ENCODE measurements at regions not wholly inside any gene's neighbourhood (a gene's known extent, or its start where the extent isn't known, plus 50 kb on each side); places are given as distances from the start of the nearest gene placed in this dataset.

DNA sequence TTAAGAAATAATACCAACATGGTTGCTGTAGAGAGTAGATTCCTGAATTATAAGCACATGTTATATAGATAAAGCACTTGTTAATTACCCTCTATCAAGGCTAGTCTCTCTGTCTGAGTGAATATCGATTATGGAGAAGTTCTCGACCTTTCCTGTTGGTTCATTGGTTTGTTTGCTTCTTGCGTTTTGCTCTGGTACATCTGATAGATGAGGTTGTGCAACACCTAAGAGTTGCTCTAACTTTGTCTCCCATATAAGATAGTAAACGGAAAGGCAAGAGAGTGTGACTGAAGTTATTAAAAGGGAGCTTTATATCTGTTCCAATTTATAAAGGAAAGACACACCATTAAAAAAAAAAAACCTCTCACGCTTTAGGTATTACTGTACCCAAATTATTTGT, 69.0 kb downstream of the PYDC2 start:
- Mint-ChIP-seq H3K4me1 (no peaks in the 10 kb centered on the region), H3K27me3 (ENCODE audit: low read depth in 3 of 3) (no peaks in the 10 kb centered on the region)

DNA sequence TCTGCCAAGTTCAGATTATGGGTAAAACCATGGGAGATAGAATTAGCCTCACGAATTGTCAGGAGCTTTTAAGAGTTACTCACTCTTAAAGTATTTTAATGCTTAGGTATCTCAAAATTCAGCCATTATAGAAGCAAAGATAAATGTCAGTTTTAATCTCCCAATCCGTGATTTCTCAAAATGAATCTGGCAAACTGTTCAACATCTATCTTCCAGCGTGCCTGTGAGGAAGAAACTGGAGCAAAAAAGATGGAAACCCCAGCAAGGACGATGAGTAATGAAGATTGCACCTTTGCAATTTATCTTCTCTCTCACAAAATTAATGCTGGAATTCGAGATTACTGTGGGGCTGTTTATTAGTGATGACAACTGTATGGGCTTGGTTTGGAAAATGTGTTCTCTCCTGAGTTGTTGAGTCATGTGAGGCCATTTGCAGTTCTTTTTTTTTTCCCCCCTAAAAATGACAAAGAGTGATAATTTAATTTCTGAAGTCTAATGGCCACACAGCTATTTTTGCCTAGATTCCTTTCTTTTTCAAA, 70.5 kb downstream of the PYDC2 start:
- no peak overlapping the region for H3K4me3 Mint-ChIP-seq
- no peak overlapping the region for H3K9ac ChIP-seq (ENCODE audit: insufficient read depth, low read length, poor library complexity, severe bottlenecking)
- H3K27me3 Mint-ChIP-seq (ENCODE audit: low read depth in 3 of 3), result no peaks in the 10 kb centered on the region
- H3K9me3 ChIP-seq (replicated peaks in 1 of 2; ENCODE audit: control insufficient read depth in 1 of 2, insufficient read depth in 1 of 2, low read length in 2 of 2), result peaks cover 0 to 3% of the 10 kb centered on the region in 2 donors
- H2AFZ ChIP-seq (ENCODE audit: insufficient read depth, low read depth, low read length, poor library complexity, severe bottlenecking), result no peak overlapping the region
- DNase-seq, result no peak
- H3K27ac ChIP-seq (ENCODE audit: low read depth in 1 of 2, low read length in 2 of 2), result no peak overlapping the region
- no peak overlapping the region for H3K4me3 ChIP-seq (replicated peaks in 1 of 3; ENCODE audit: low read depth in 2 of 3, low read length in 3 of 3)
- H3K4me1 ChIP-seq (ENCODE audit: control insufficient read depth in 1 of 2, insufficient read depth in 2 of 2, low read length in 2 of 2), result no peaks in the 10 kb centered on the region
- H3K27ac Mint-ChIP-seq, result no peak overlapping the region
- H3K27me3 ChIP-seq (ENCODE audit: control insufficient read depth in 2 of 2, insufficient read depth in 2 of 2, low read length in 2 of 2), result no peaks in the 10 kb centered on the region
- no peak overlapping the region for H3K4me2 ChIP-seq (replicated peaks; ENCODE audit: extremely low read depth, low read length, poor library complexity, severe bottlenecking)
- H3K36me3 Mint-ChIP-seq, result no peaks in the 10 kb centered on the region
- H3K36me3 ChIP-seq (replicated peaks in 1 of 2; ENCODE audit: control insufficient read depth in 1 of 2, insufficient read depth in 2 of 2, low read length in 2 of 2), result no peaks in the 10 kb centered on the region
- H4K20me1 ChIP-seq (ENCODE audit: insufficient read depth, low read length), result no peaks in the 10 kb centered on the region
- TF ChIP-seq, protein P1, sequence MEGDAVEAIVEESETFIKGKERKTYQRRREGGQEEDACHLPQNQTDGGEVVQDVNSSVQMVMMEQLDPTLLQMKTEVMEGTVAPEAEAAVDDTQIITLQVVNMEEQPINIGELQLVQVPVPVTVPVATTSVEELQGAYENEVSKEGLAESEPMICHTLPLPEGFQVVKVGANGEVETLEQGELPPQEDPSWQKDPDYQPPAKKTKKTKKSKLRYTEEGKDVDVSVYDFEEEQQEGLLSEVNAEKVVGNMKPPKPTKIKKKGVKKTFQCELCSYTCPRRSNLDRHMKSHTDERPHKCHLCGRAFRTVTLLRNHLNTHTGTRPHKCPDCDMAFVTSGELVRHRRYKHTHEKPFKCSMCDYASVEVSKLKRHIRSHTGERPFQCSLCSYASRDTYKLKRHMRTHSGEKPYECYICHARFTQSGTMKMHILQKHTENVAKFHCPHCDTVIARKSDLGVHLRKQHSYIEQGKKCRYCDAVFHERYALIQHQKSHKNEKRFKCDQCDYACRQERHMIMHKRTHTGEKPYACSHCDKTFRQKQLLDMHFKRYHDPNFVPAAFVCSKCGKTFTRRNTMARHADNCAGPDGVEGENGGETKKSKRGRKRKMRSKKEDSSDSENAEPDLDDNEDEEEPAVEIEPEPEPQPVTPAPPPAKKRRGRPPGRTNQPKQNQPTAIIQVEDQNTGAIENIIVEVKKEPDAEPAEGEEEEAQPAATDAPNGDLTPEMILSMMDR (IDR thresholded peaks at IDR 0.05), result no peak
- intact Hi-C loops (cut with micrococcal nuclease), result no loop called here
- H3K9me3 Mint-ChIP-seq, result peaks cover 0 to 6% (median 0%) of the 10 kb centered on the region in 7 donors
- 100% methylated on average over 1 of the region's 5 CpGs for WGBS (ENCODE audit: insufficient coverage)
- no peaks in the 10 kb centered on the region for H3K4me1 Mint-ChIP-seq
- no peaks in the 10 kb centered on the region for H3K79me2 ChIP-seq (ENCODE audit: insufficient read depth, low read length)

More for the DNA sequence above, 69.0 kb downstream of the PYDC2 start:
- TF ChIP-seq, protein P1 (IDR thresholded peaks at IDR 0.05), result no peak
- Histone ChIP-seq H3K9ac (ENCODE audit: insufficient read depth, low read length, poor library complexity, severe bottlenecking) (no peak overlapping the region), H3K9me3 (replicated peaks in 1 of 2; ENCODE audit: control insufficient read depth in 1 of 2, insufficient read depth in 1 of 2, low read length in 2 of 2) (peaks cover 0 to 3% of the 10 kb centered on the region in 2 donors), H3K36me3 (replicated peaks in 1 of 2; ENCODE audit: control insufficient read depth in 1 of 2, insufficient read depth in 2 of 2, low read length in 2 of 2) (no peaks in the 10 kb centered on the region), H3K27me3 (ENCODE audit: control insufficient read depth in 2 of 2, insufficient read depth in 2 of 2, low read length in 2 of 2) (no peaks in the 10 kb centered on the region), H3K79me2 (ENCODE audit: insufficient read depth, low read length) (no peaks in the 10 kb centered on the region), H4K20me1 (ENCODE audit: insufficient read depth, low read length) (no peaks in the 10 kb centered on the region), H3K4me1 (ENCODE audit: control insufficient read depth in 1 of 2, insufficient read depth in 2 of 2, low read length in 2 of 2) (no peaks in the 10 kb centered on the region), H2AFZ (ENCODE audit: insufficient read depth, low read depth, low read length, poor library complexity, severe bottlenecking) (no peak overlapping the region), H3K27ac (ENCODE audit: low read depth in 1 of 2, low read length in 2 of 2) (no peak overlapping the region), H3K4me2 (replicated peaks; ENCODE audit: extremely low read depth, low read length, poor library complexity, severe bottlenecking) (no peak overlapping the region), H3K4me3 (replicated peaks in 1 of 3; ENCODE audit: low read depth in 2 of 3, low read length in 3 of 3) (no peak overlapping the region)
- no peaks in the 10 kb centered on the region for H3K36me3 Mint-ChIP-seq
- H3K27ac Mint-ChIP-seq, result no peak overlapping the region
- no peak overlapping the region for H3K4me3 Mint-ChIP-seq
- WGBS (ENCODE audit: insufficient coverage), result no CpG with 5 or more reads among the region's 5 CpGs
- H3K9me3 Mint-ChIP-seq, result peaks cover 0 to 4% (median 0%) of the 10 kb centered on the region in 7 donors
- no peak for DNase-seq
- intact Hi-C loops (cut with micrococcal nuclease), result no loop called here

Data from CD14-positive monocyte (primary cell).